Panc1 (cell line): ENCODE measurements at regions not wholly inside any gene's neighbourhood (a gene's known extent, or its start where the extent isn't known, plus 50 kb on each side); places are given as distances from the start of the nearest gene placed in this dataset.
A peak's percentile ranks its signal among the peaks of the same experiment; 100 is the strongest.

Experiments used
- ATAC-seq: fragments of 200-7000 bp; cut with Tn5 transposase; 2 replicates; pipeline ENCODE4 v1.9.1; 2020; ENCODE audit warnings: mild to moderate bottlenecking, moderate library complexity
- BruUV-seq: library from RNA; stranded (reverse); fragments of 400-500 nt; replicated peaks from 2 replicates; lab custom pipeline; 2021; lab: Mats Ljungman, UMichigan
- CTCF ChIA-PET: fragments of 300-600 bp; sonication (Branson Sonifier 250); formaldehyde crosslinking; loops from one replicate; lab custom pipeline; 2022; ENCODE audit warnings: antibody characterized with exemption; lab: Charles Lee
- POLR2A ChIA-PET: fragments of 300-600 bp; sonication (Branson Sonifier 250); formaldehyde crosslinking; loops from one replicate; lab custom pipeline; 2022; ENCODE audit warnings: antibody characterized with exemption; lab: Charles Lee
- DNase-seq: peaks from one replicate; pipeline ENCODE4 v3.0.0-alpha.2; 2010; ENCODE audit warnings: low read depth, low spot score
- H3K27ac ChIP-seq: 2 replicates; pipeline ENCODE4 v1.5.1; 2011; ENCODE audit warnings: mild to moderate bottlenecking, low read length, inconsistent platforms
- H3K27me3 ChIP-seq: fragments of 200-500 bp; sonication (Bioruptor generic); 2 replicates; pipeline ENCODE4 v1.6.0; 2014; ENCODE audit warnings: low read length, inconsistent platforms; ENCODE audit not compliant: control insufficient read depth, insufficient read depth
- H3K36me3 ChIP-seq: fragments of 200-500 bp; sonication (Bioruptor generic); 2 replicates; pipeline ENCODE4 v1.5.1; 2014; ENCODE audit warnings: inconsistent platforms, mild to moderate bottlenecking, low read length, moderate library complexity; ENCODE audit not compliant: control insufficient read depth, insufficient read depth
- H3K4me1 ChIP-seq: 2 replicates; pipeline ENCODE4 v1.5.1; 2011; ENCODE audit warnings: inconsistent platforms, mild to moderate bottlenecking, low read length, moderate library complexity; ENCODE audit not compliant: control insufficient read depth, insufficient read depth
- H3K4me3 ChIP-seq, 2 experiments: 2 replicates each; pipeline ENCODE4 v1.5.1; 2011 to 2012; ENCODE audit warnings: low read depth in 2 of 2, low read length in 2 of 2, mild to moderate bottlenecking in 2 of 2, inconsistent platforms in 1 of 2, moderate library complexity in 1 of 2
- H3K9me3 ChIP-seq: fragments of 200-500 bp; sonication (Bioruptor generic); 2 replicates; pipeline ENCODE4 v1.5.1; 2014; ENCODE audit warnings: low read depth, mild to moderate bottlenecking, inconsistent platforms, low read length, moderate library complexity; ENCODE audit not compliant: control insufficient read depth, insufficient read depth
- CTCF ChIP-seq: fragments of 450-650 bp; IDR thresholded peaks from 2 replicates; pipeline ENCODE4 v1.5.1; 2017; ENCODE audit warnings: mild to moderate bottlenecking
- POLR2AphosphoS5 ChIP-seq: IDR thresholded peaks from 2 replicates; pipeline ENCODE4 v1.6.1; 2012; ENCODE audit warnings: mild to moderate bottlenecking, low read depth, low read length, moderate library complexity
- SIN3A ChIP-seq: IDR thresholded peaks from 2 replicates; pipeline ENCODE4 v1.6.1; 2012; ENCODE audit warnings: low read depth, mild to moderate bottlenecking, low read length, moderate library complexity, borderline replicate concordance; ENCODE audit not compliant: insufficient read depth
- TCF7L2 ChIP-seq: IDR thresholded peaks from 2 replicates; pipeline ENCODE4 v1.6.1; 2011; ENCODE audit warnings: mild to moderate bottlenecking, low read depth, low read length, inconsistent platforms
- in situ Hi-C: cut with HindIII; loops from 2 replicates; pipeline ENCODE4 v1.10.0; 2016; ENCODE audit warnings: low sequenced_read_pairs, low pct_unique_long_range_greater_than_20kb
- intact Hi-C: fragments of 100-400 bp; cut with micrococcal nuclease; formaldehyde crosslinking; loops from one replicate; pipeline ENCODE4 v1.10.0; 2022; ENCODE audit not compliant: unreplicated experiment
- TF ChIP-seq, protein P1 (sequence below), 2 experiments: IDR thresholded peaks; 2 replicates each; pipeline ENCODE4 v1.6.1; 2011 to 2012; ENCODE audit warnings: low read depth in 2 of 2, control low read depth in 1 of 2, low read length in 1 of 2, mild to moderate bottlenecking in 1 of 2, moderate library complexity in 1 of 2; ENCODE audit not compliant: insufficient read depth in 1 of 2

- in situ Hi-C loops, result no loop called here
- no peak overlapping the region for H3K4me3 ChIP-seq
- CTCF ChIA-PET, result no interaction called here
- ATAC-seq, result no peak
- no peak overlapping the region for H3K27ac ChIP-seq
- DNase-seq, result no peak
- H3K4me1 ChIP-seq, result no peaks in the 10 kb centered on the region
- no peaks in the 10 kb centered on the region for H3K9me3 ChIP-seq
- POLR2A ChIA-PET, result no interaction called here
- intact Hi-C loops, result no loop called here
- TF ChIP-seq, protein P1, sequence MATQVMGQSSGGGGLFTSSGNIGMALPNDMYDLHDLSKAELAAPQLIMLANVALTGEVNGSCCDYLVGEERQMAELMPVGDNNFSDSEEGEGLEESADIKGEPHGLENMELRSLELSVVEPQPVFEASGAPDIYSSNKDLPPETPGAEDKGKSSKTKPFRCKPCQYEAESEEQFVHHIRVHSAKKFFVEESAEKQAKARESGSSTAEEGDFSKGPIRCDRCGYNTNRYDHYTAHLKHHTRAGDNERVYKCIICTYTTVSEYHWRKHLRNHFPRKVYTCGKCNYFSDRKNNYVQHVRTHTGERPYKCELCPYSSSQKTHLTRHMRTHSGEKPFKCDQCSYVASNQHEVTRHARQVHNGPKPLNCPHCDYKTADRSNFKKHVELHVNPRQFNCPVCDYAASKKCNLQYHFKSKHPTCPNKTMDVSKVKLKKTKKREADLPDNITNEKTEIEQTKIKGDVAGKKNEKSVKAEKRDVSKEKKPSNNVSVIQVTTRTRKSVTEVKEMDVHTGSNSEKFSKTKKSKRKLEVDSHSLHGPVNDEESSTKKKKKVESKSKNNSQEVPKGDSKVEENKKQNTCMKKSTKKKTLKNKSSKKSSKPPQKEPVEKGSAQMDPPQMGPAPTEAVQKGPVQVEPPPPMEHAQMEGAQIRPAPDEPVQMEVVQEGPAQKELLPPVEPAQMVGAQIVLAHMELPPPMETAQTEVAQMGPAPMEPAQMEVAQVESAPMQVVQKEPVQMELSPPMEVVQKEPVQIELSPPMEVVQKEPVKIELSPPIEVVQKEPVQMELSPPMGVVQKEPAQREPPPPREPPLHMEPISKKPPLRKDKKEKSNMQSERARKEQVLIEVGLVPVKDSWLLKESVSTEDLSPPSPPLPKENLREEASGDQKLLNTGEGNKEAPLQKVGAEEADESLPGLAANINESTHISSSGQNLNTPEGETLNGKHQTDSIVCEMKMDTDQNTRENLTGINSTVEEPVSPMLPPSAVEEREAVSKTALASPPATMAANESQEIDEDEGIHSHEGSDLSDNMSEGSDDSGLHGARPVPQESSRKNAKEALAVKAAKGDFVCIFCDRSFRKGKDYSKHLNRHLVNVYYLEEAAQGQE (IDR thresholded peaks at IDR 0.05; ENCODE audit: insufficient read depth in 1 of 2, low read depth in 2 of 2, low read length in 1 of 2), result no peak
- TF ChIP-seq POLR2AphosphoS5 (no peak), CTCF (no peak), TCF7L2 (no peak), SIN3A (no peak)
- H3K27me3 ChIP-seq, result peaks cover 6% of the 10 kb centered on the region; the same call in 1 of the 2 replicates
- no TSS peak for BruUV-seq
- no peaks in the 10 kb centered on the region for H3K36me3 ChIP-seq
Measured at GRCh38 chrX:130974323-130974722, 71.3 kb upstream of the ENOX2 start.

DNA sequence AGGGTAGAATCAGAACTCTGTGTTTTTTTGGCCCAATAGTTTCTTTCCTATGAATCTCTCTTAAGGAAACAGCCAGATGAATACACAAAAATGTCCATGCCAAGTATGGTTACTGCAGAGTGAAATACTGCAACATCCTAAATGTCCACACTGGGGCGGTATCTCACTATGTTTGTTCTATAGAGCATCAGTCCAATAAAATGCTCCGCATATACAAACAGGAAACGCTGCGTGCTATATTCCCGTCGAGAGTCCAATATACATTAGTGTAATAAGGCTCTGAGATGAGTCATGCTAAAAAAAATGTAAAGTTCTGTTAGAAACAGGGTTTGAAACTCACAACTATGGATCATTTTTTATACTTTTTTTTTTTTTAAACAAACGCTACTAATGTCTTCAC lies 72.9 kb upstream of the ENOX2 start:
- intact Hi-C loops (loop anchor here (5.0 kb wide), 1 partner anchor 656 kb away; no protein-coding TSS in a partner anchor), in situ Hi-C loops (no loop called here)
- peak; percentile 74 for TF ChIP-seq CTCF
- TF ChIP-seq, protein P1 (IDR thresholded peaks at IDR 0.05; ENCODE audit: insufficient read depth in 1 of 2, low read depth in 2 of 2, low read length in 1 of 2), result no peak
- Histone ChIP-seq H3K27me3 (peaks cover 6% of the 10 kb centered on the region; the same call in 1 of the 2 replicates), H3K27ac (no peak overlapping the region), H3K36me3 (no peaks in the 10 kb centered on the region), H3K9me3 (no peaks in the 10 kb centered on the region), H3K4me3 (no peak overlapping the region), H3K4me1 (no peaks in the 10 kb centered on the region)
- ChIA-PET CTCF (no interaction called here), POLR2A (no interaction called here)
- no TSS peak for BruUV-seq
- DNase-seq (peak; percentile 22), ATAC-seq (peak; percentile 88)
